ENCODE measurements at regions not wholly inside any gene's neighbourhood (a gene's known extent, or its start where the extent isn't known, plus 50 kb on each side); places are given as distances from the start of the nearest gene placed in this dataset.

GRCh38 chr7:12764458-12764891 is 77.0 kb downstream of the ARL4A start:
- no peak overlapping the region for H3K27ac ChIP-seq
- ChIA-PET CTCF (interaction anchor here (0.6 kb wide), 1 partner anchor 16 kb away, joined by 3 read pairs; no protein-coding TSS in a partner anchor), POLR2A (ENCODE audit: low non-redundant PET) (no interaction called here)
- TF ChIP-seq, protein P1, sequence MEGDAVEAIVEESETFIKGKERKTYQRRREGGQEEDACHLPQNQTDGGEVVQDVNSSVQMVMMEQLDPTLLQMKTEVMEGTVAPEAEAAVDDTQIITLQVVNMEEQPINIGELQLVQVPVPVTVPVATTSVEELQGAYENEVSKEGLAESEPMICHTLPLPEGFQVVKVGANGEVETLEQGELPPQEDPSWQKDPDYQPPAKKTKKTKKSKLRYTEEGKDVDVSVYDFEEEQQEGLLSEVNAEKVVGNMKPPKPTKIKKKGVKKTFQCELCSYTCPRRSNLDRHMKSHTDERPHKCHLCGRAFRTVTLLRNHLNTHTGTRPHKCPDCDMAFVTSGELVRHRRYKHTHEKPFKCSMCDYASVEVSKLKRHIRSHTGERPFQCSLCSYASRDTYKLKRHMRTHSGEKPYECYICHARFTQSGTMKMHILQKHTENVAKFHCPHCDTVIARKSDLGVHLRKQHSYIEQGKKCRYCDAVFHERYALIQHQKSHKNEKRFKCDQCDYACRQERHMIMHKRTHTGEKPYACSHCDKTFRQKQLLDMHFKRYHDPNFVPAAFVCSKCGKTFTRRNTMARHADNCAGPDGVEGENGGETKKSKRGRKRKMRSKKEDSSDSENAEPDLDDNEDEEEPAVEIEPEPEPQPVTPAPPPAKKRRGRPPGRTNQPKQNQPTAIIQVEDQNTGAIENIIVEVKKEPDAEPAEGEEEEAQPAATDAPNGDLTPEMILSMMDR (conservative IDR thresholded peaks at IDR 0.05; ENCODE audit: low read depth): no peak
- DNase-seq (ENCODE audit: low spot score): no peak

- CTCF ChIA-PET: no interaction called here
- DNase-seq (ENCODE audit: low spot score): no peak
- TF ChIP-seq, protein P1 (conservative IDR thresholded peaks at IDR 0.05; ENCODE audit: low read depth): no peak
- POLR2A ChIA-PET (ENCODE audit: low non-redundant PET): no interaction called here
- H3K27ac ChIP-seq: no peak overlapping the region
These were observed 78.1 kb downstream of the ARL4A start for GRCh38 chr7:12765431-12766100.

DNA sequence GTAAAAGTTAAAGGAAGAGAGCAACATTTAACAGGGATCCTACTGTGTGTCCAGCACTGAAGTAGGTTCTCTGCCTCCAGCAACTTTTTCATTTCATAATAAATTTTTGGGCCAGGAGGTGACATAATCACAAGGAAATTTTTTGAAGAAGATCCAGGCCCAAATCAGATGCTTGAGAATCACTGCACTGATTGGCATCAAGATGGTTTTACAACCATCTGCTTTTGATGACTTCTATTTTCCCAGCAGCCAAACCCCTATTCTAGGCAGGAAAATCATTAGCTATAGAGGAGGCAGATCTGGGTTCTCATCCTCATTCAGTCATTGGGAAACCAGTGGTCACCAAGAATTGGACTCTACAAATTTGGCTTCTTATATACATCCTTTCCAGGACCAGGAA is 79.0 kb downstream of the ARL4A start:
- ChIA-PET POLR2A (ENCODE audit: low non-redundant PET) (no interaction called here), CTCF (no interaction called here)
- TF ChIP-seq, protein P1 (conservative IDR thresholded peaks at IDR 0.05; ENCODE audit: low read depth): no peak
- no peak for DNase-seq (ENCODE audit: low spot score)
- no peak overlapping the region for H3K27ac ChIP-seq

- TF ChIP-seq, protein P1 (conservative IDR thresholded peaks at IDR 0.05; ENCODE audit: low read depth): no peak
- DNase-seq (ENCODE audit: low spot score): no peak
- no peak overlapping the region for H3K27ac ChIP-seq
- ChIA-PET POLR2A (ENCODE audit: low non-redundant PET) (no interaction called here), CTCF (no interaction called here)
These were observed 81.5 kb downstream of the ARL4A start for GRCh38 chr7:12768948-12769347.

GRCh38 chr7:12769444-12769843 is 82.0 kb downstream of the ARL4A start:
- no peak for DNase-seq (ENCODE audit: low spot score)
- TF ChIP-seq, protein P1 (conservative IDR thresholded peaks at IDR 0.05; ENCODE audit: low read depth): no peak
- no peak overlapping the region for H3K27ac ChIP-seq
- ChIA-PET CTCF (no interaction called here), POLR2A (ENCODE audit: low non-redundant PET) (no interaction called here)

- DNase-seq (ENCODE audit: low spot score): peak; percentile 11
- CTCF ChIA-PET: no interaction called here
- TF ChIP-seq, protein P1 (conservative IDR thresholded peaks at IDR 0.05; ENCODE audit: low read depth): no peak
- POLR2A ChIA-PET (ENCODE audit: low non-redundant PET): no interaction called here
- H3K27ac ChIP-seq: no peak overlapping the region
These were observed 83.0 kb downstream of the ARL4A start for GRCh38 chr7:12770227-12770975.

All from RWPE1 (cell line).